Mucosa of rectum (tissue), 2 donors: ENCODE measurements at regions not wholly inside any gene's neighbourhood (a gene's known extent, or its start where the extent isn't known, plus 50 kb on each side); places are given as distances from the start of the nearest gene placed in this dataset.

Experiments used
- H3K27ac ChIP-seq, 2 donors: one replicate each; pipeline ENCODE4 v1.7.0; 2013; ENCODE audit warnings: inconsistent platforms in 2 of 2, low read depth in 2 of 2, low read length in 2 of 2
- H3K27me3 ChIP-seq, 2 donors: one replicate each; pipeline ENCODE4 v1.7.0; 2013; ENCODE audit warnings: low read length in 2 of 2; ENCODE audit not compliant: control insufficient read depth in 2 of 2, insufficient read depth in 2 of 2
- H3K36me3 ChIP-seq, 2 donors: one replicate each; pipeline ENCODE4 v1.7.0; 2013; ENCODE audit warnings: low read length in 2 of 2; ENCODE audit not compliant: control insufficient read depth in 2 of 2, insufficient read depth in 2 of 2
- H3K4me1 ChIP-seq, 2 donors: one replicate each; pipeline ENCODE4 v1.7.0; 2013; ENCODE audit warnings: low read length in 2 of 2, mild to moderate bottlenecking in 1 of 2; ENCODE audit not compliant: control insufficient read depth in 2 of 2, insufficient read depth in 2 of 2
- H3K4me3 ChIP-seq, 2 donors: one replicate each; pipeline ENCODE4 v1.7.0; 2013; ENCODE audit warnings: low read length in 2 of 2
- H3K9ac ChIP-seq, 2 donors: one replicate each; pipeline ENCODE4 v1.7.0; 2013; ENCODE audit warnings: low read length in 2 of 2, low read depth in 1 of 2, mild to moderate bottlenecking in 1 of 2
- H3K9me3 ChIP-seq, 2 donors: one replicate each; pipeline ENCODE4 v1.7.0; 2013; ENCODE audit warnings: low read length in 2 of 2; ENCODE audit not compliant: control insufficient read depth in 2 of 2
- donor health status: healthy.
- donor health status: Normal muscosa, but diverticular disease.

- no peak overlapping the region for H3K9ac ChIP-seq
- H3K9me3 ChIP-seq, result no peaks in the 10 kb centered on the region
- H3K4me1 ChIP-seq, result no peaks in the 10 kb centered on the region
- H3K27me3 ChIP-seq, result peaks cover 2 to 5% of the 10 kb centered on the region in 2 donors
- no peak overlapping the region for H3K27ac ChIP-seq
- H3K4me3 ChIP-seq, result no peak overlapping the region
- H3K36me3 ChIP-seq, result no peaks in the 10 kb centered on the region
Observed at GRCh38 chr20:59412875-59413284, 112.5 kb downstream of the EDN3 start.

DNA sequence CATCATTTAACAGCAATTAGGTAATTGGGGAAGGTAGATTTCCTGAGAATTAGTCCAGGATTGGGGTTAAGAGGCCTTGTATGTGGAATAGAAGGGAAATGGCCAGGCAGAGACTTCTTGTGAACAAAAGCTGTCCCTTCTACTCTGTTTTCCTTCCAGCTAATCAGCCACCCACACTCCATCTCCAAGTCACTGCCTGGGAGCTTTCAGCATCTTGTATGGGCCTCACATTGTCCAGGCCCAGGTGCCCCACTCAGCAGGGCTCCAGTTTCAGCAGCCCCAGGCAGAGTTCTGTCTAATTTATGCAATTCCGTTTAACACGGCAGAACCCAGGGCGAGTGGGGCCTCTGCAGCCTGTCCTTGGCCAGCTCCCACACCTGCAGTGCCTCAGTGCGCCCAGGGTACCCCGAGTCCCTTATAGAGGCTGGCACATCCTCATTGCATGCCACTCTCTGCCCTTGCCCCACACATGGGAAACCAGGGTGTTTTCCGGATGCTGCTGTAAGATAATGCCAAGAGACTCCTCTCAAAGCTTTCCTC, 113.0 kb downstream of the EDN3 start:
- no peaks in the 10 kb centered on the region for H3K36me3 ChIP-seq
- no peaks in the 10 kb centered on the region for H3K9me3 ChIP-seq
- no peaks in the 10 kb centered on the region for H3K4me1 ChIP-seq
- no peak overlapping the region for H3K4me3 ChIP-seq
- H3K27me3 ChIP-seq, result peaks cover 2 to 8% of the 10 kb centered on the region in 2 donors
- H3K9ac ChIP-seq, result no peak overlapping the region
- H3K27ac ChIP-seq, result no peak overlapping the region

- Histone ChIP-seq H3K4me1 (no peaks in the 10 kb centered on the region), H3K36me3 (no peaks in the 10 kb centered on the region), H3K4me3 (no peak overlapping the region), H3K9me3 (no peaks in the 10 kb centered on the region), H3K9ac (no peak overlapping the region), H3K27me3 (peaks cover 0 to 7% of the 10 kb centered on the region in 2 donors), H3K27ac (no peak overlapping the region)
Observed at GRCh38 chr20:59414936-59415623, 114.7 kb downstream of the EDN3 start.

GRCh38 chr20:59416916-59417315, 116.5 kb downstream of the EDN3 start:
- no peak overlapping the region for H3K9ac ChIP-seq
- H3K27me3 ChIP-seq, result peaks cover 0 to 7% of the 10 kb centered on the region in 2 donors

GRCh38 chr20:59421089-59421488, 120.7 kb downstream of the EDN3 start:
- H3K9ac ChIP-seq, result no peak overlapping the region
- H3K36me3 ChIP-seq, result no peaks in the 10 kb centered on the region
- H3K4me1 ChIP-seq, result no peaks in the 10 kb centered on the region
- H3K27me3 ChIP-seq, result peaks cover 0 to 4% of the 10 kb centered on the region in 2 donors
- no peak overlapping the region for H3K4me3 ChIP-seq
- H3K27ac ChIP-seq, result no peak overlapping the region
- no peaks in the 10 kb centered on the region for H3K9me3 ChIP-seq

More at GRCh38 chr20:59416916-59417315, 116.5 kb downstream of the EDN3 start:
- no peaks in the 10 kb centered on the region for H3K9me3 ChIP-seq
- no peak overlapping the region for H3K27ac ChIP-seq
- no peaks in the 10 kb centered on the region for H3K36me3 ChIP-seq
- H3K4me3 ChIP-seq, result no peak overlapping the region
- no peaks in the 10 kb centered on the region for H3K4me1 ChIP-seq

DNA sequence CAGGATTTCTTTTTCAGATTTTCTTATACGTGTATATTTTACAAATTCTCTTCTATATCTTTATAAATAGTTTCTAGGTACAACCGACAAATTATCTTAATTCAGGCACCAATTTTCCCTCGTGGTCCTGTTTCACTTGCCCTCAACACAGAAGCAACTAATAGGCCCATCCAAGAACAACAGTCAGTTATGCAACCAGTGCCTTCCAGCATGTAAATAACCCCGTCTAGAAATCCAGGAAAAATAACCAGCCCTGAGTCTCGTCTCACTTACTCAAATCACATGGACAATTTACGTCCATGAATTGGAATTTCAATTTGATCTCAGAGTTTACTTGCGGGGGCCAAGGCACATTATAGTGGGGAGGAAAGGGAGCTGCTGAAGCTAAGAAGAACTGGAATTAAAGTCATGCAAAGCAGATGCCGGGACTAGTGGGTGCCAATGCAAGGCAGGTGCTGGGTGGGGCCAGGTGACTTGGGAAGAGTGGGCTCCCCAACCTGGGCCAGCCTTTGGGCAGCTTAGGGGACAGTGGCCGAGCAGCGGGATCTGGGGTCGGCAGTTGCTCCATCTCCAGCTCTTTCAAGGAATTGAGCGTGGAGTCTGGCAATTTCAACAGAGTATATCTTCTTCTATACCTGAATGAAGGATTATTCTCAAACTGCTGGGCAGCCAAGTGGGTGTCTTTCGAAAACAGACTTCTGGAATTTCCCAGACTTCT, 121.7 kb downstream of the EDN3 start:
- Histone ChIP-seq H3K27me3 (peaks cover 0 to 4% of the 10 kb centered on the region in 2 donors), H3K9ac (no peak overlapping the region), H3K9me3 (no peaks in the 10 kb centered on the region), H3K4me1 (no peaks in the 10 kb centered on the region), H3K36me3 (no peaks in the 10 kb centered on the region), H3K4me3 (no peak overlapping the region), H3K27ac (no peak overlapping the region)

DNA sequence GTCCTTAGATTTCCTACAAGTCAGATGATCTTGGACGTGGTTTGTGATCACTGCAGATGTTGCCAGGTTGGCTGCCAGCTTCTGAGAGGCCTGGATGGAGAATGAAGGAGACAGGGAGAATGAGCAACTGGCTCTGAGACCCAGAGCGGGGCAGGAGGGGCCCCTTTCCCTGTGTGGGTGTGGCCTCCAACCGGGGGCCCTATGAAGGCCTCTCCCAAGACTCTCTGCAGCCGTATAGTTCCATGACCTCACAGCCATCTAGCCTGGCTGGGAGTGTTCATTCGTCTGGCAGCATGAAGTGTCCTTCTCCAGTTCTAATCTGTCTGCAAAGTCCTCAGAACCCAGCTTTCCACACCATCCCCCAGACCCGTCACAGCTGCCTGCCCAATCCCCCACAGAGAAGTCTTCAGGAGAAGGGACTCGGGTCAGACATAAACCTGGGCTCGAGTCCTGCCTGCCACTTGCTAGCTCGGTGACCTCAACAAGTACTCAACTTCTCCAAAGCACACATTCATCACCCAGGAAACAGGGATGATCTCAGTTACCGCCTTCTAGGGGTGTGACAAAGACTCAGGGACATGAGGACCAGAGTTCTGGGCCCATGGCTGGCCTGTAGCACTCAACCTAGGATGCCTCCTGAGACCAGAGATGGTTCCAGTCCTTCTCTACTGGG, 122.6 kb downstream of the EDN3 start:
- Histone ChIP-seq H3K36me3 (no peaks in the 10 kb centered on the region), H3K9ac (no peak overlapping the region)

DNA sequence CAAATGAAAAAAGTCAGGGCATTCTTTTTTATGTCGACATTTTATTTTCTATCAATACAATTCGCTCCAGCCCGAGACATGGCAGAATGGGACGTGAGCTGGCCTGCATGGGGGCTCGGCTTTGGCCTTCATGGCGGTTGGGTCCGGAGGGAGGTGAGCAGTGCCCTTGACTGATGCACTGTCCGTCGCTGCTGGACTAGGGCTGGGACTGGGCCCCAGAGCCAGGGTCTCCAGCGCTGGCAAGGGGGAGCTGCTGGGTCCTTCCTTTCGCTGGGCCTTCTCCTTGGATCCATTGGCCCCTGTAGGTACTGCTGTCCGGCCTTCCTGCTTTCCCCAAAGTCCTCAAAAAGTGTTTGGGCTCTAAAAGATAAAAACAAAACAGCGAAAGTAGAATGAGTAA, 124.6 kb downstream of the EDN3 start:
- Histone ChIP-seq H3K27me3 (no peaks in the 10 kb centered on the region), H3K4me1 (peaks cover 0 to 3% of the 10 kb centered on the region in 2 donors), H3K9ac (no peak overlapping the region), H3K36me3 (no peaks in the 10 kb centered on the region), H3K4me3 (no peak overlapping the region), H3K27ac (no peak overlapping the region), H3K9me3 (no peaks in the 10 kb centered on the region)

More for the DNA sequence above, 122.6 kb downstream of the EDN3 start:
- H3K4me3 ChIP-seq, result no peak overlapping the region
- H3K27ac ChIP-seq, result no peak overlapping the region
- no peaks in the 10 kb centered on the region for H3K9me3 ChIP-seq
- peaks cover 0 to 4% of the 10 kb centered on the region in 2 donors for H3K27me3 ChIP-seq
- H3K4me1 ChIP-seq, result no peaks in the 10 kb centered on the region

- Histone ChIP-seq H3K9me3 (no peaks in the 10 kb centered on the region), H3K27me3 (no peaks in the 10 kb centered on the region), H3K27ac (no peak overlapping the region), H3K36me3 (no peaks in the 10 kb centered on the region), H3K9ac (no peak overlapping the region), H3K4me1 (peaks cover 0 to 3% of the 10 kb centered on the region in 2 donors), H3K4me3 (no peak overlapping the region)
Observed at GRCh38 chr20:59425572-59425971, 125.2 kb downstream of the EDN3 start.

DNA sequence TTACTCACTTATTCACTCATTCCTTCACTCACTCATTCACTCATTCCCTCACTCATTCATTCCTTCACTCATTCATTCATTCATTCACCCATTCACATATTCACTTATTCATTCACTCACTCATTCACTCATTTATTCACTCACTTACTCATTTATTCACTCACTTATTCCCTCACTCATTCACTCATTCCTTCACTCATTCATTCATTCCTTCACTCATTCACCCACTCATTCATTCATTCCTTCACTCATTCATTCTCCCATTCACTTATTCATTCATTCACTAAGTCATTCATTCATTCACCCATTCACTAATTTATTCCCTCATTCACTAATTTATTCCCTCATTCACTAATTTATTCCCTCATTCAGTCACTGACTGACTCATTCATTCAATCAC, 127.6 kb downstream of the EDN3 start:
- Histone ChIP-seq H3K36me3 (no peaks in the 10 kb centered on the region), H3K4me1 (peaks cover 0 to 3% of the 10 kb centered on the region in 2 donors), H3K9me3 (no peaks in the 10 kb centered on the region), H3K4me3 (no peak overlapping the region), H3K27ac (no peak overlapping the region), H3K27me3 (no peaks in the 10 kb centered on the region), H3K9ac (no peak overlapping the region)
